ENCODE measurements at regions not wholly inside any gene's neighbourhood (a gene's known extent, or its start where the extent isn't known, plus 50 kb on each side); places are given as distances from the start of the nearest gene placed in this dataset.

GRCh38 chr15:61641645-61642044 is 412.5 kb upstream of the RORA start:
- no peak for TF ChIP-seq CTCF (conservative IDR thresholded peaks at IDR 0.05)

GRCh38 chr15:61640756-61641155 is 411.7 kb upstream of the RORA start:
- Mint-ChIP-seq H3K36me3 (ENCODE audit: low read depth) (no peaks in the 10 kb centered on the region), H3K27me3 (ENCODE audit: low read depth) (no peaks in the 10 kb centered on the region), H3K4me1 (no peaks in the 10 kb centered on the region), H3K27ac (ENCODE audit: unreplicated experiment) (no peak overlapping the region), H3K4me3 (no peak overlapping the region), H3K9me3 (no peaks in the 10 kb centered on the region)
- TF ChIP-seq CTCF (conservative IDR thresholded peaks at IDR 0.05), result no peak
- no peak for DNase-seq (ENCODE audit: low read depth, low spot score)

More at GRCh38 chr15:61641645-61642044, 412.5 kb upstream of the RORA start:
- H3K36me3 Mint-ChIP-seq (ENCODE audit: low read depth), result no peaks in the 10 kb centered on the region
- no peaks in the 10 kb centered on the region for H3K9me3 Mint-ChIP-seq
- H3K27me3 Mint-ChIP-seq (ENCODE audit: low read depth), result peaks cover 3% of the 10 kb centered on the region
- H3K4me3 Mint-ChIP-seq, result no peak overlapping the region
- H3K4me1 Mint-ChIP-seq, result no peaks in the 10 kb centered on the region
- no peak for DNase-seq (ENCODE audit: low read depth, low spot score)
- no peak overlapping the region for H3K27ac Mint-ChIP-seq (ENCODE audit: unreplicated experiment)

- no peak for DNase-seq (ENCODE audit: low read depth, low spot score)
- H3K36me3 Mint-ChIP-seq (ENCODE audit: low read depth), result no peaks in the 10 kb centered on the region
- H3K9me3 Mint-ChIP-seq, result no peaks in the 10 kb centered on the region
- no peak overlapping the region for H3K4me3 Mint-ChIP-seq
- H3K27ac Mint-ChIP-seq (ENCODE audit: unreplicated experiment), result no peak overlapping the region
- H3K4me1 Mint-ChIP-seq, result no peaks in the 10 kb centered on the region
- no peak for TF ChIP-seq CTCF (conservative IDR thresholded peaks at IDR 0.05)
- H3K27me3 Mint-ChIP-seq (ENCODE audit: low read depth), result no peaks in the 10 kb centered on the region
Measured at GRCh38 chr15:61639491-61639890, 410.4 kb upstream of the RORA start.

GRCh38 chr15:61634837-61635236 is 405.7 kb upstream of the RORA start:
- H3K36me3 Mint-ChIP-seq (ENCODE audit: low read depth), result no peaks in the 10 kb centered on the region
- H3K27ac Mint-ChIP-seq (ENCODE audit: unreplicated experiment), result no peak overlapping the region
- no peaks in the 10 kb centered on the region for H3K9me3 Mint-ChIP-seq
- H3K27me3 Mint-ChIP-seq (ENCODE audit: low read depth), result peaks cover 7% of the 10 kb centered on the region
- no peak overlapping the region for H3K4me3 Mint-ChIP-seq
- no peak for TF ChIP-seq CTCF (conservative IDR thresholded peaks at IDR 0.05)
- H3K4me1 Mint-ChIP-seq, result no peaks in the 10 kb centered on the region
- DNase-seq (ENCODE audit: low read depth, low spot score), result no peak

- TF ChIP-seq CTCF (conservative IDR thresholded peaks at IDR 0.05), result no peak
- H3K27me3 Mint-ChIP-seq (ENCODE audit: low read depth), result peaks cover 7% of the 10 kb centered on the region
- no peaks in the 10 kb centered on the region for H3K9me3 Mint-ChIP-seq
Measured at GRCh38 chr15:61633951-61634350, 404.8 kb upstream of the RORA start.

GRCh38 chr15:61629269-61629668 is 400.2 kb upstream of the RORA start:
- Mint-ChIP-seq H3K27me3 (ENCODE audit: low read depth) (peaks cover 9% of the 10 kb centered on the region), H3K4me1 (no peaks in the 10 kb centered on the region), H3K27ac (ENCODE audit: unreplicated experiment) (no peak overlapping the region), H3K36me3 (ENCODE audit: low read depth) (no peaks in the 10 kb centered on the region), H3K4me3 (no peak overlapping the region), H3K9me3 (no peaks in the 10 kb centered on the region)
- DNase-seq (ENCODE audit: low read depth, low spot score), result no peak
- no peak for TF ChIP-seq CTCF (conservative IDR thresholded peaks at IDR 0.05)

More at GRCh38 chr15:61633951-61634350, 404.8 kb upstream of the RORA start:
- Mint-ChIP-seq H3K36me3 (ENCODE audit: low read depth) (no peaks in the 10 kb centered on the region), H3K4me1 (no peaks in the 10 kb centered on the region), H3K4me3 (no peak overlapping the region), H3K27ac (ENCODE audit: unreplicated experiment) (no peak overlapping the region)
- no peak for DNase-seq (ENCODE audit: low read depth, low spot score)
